PC-3 (cell line): ENCODE measurements at regions not wholly inside any gene's neighbourhood (a gene's known extent, or its start where the extent isn't known, plus 50 kb on each side); places are given as distances from the start of the nearest gene placed in this dataset.
A peak's percentile ranks its signal among the peaks of the same experiment; 100 is the strongest.

Source experiments
- ATAC-seq: fragments of 200-7000 bp; cut with Tn5 transposase; 2 replicates; pipeline ENCODE4 v1.9.1; 2020; ENCODE audit warnings: mild to moderate bottlenecking, moderate library complexity
- BruUV-seq: library from RNA; stranded (reverse); fragments of 400-500 nt; replicated peaks from 2 replicates; lab custom pipeline; 2021; lab: Mats Ljungman, UMichigan
- CTCF ChIA-PET: fragments of 300-600 bp; sonication (Branson Sonifier 250); formaldehyde crosslinking; loops from one replicate; lab custom pipeline; 2022; ENCODE audit warnings: antibody characterized with exemption; lab: Charles Lee
- POLR2A ChIA-PET: fragments of 300-600 bp; sonication (Branson Sonifier 250); formaldehyde crosslinking; loops from one replicate; lab custom pipeline; 2022; ENCODE audit warnings: antibody characterized with exemption; ENCODE audit not compliant: unreplicated experiment; lab: Charles Lee
- DNase-seq: peaks from one replicate; pipeline ENCODE4 v3.0.0-alpha.2; 2015
- H2AFZ ChIP-seq: fragments of 300-600 bp; sonication (generic); 2 replicates; pipeline ENCODE4 v1.6.0; 2016; ENCODE audit warnings: antibody characterized with exemption, low read length
- H3F3A ChIP-seq: fragments of 300-600 bp; sonication (generic); one replicate; pipeline ENCODE4 v1.6.0; 2017; ENCODE audit warnings: antibody characterized with exemption, low read length, control low read depth, mild to moderate bottlenecking; ENCODE audit not compliant: unreplicated experiment
- H3K27ac ChIP-seq: fragments of 300-600 bp; sonication (generic); 2 replicates; pipeline ENCODE4 v1.5.1; 2016; ENCODE audit warnings: mild to moderate bottlenecking, low read length
- H3K27me3 ChIP-seq: fragments of 300-600 bp; sonication (generic); 2 replicates; pipeline ENCODE4 v1.6.1; 2016; ENCODE audit warnings: low read length, mixed read lengths
- H3K36me3 ChIP-seq: fragments of 300-600 bp; sonication (generic); 2 replicates; pipeline ENCODE4 v1.6.1; 2016; ENCODE audit warnings: low read depth, mixed run types, low read length, mixed read lengths
- H3K4me1 ChIP-seq: fragments of 300-600 bp; sonication (generic); 2 replicates; pipeline ENCODE4 v1.5.1; 2016; ENCODE audit warnings: low read length; ENCODE audit not compliant: insufficient read depth
- H3K4me2 ChIP-seq: fragments of 300-600 bp; sonication (generic); 2 replicates; pipeline ENCODE4 v1.6.0; 2016; ENCODE audit warnings: low read length
- H3K4me3 ChIP-seq: fragments of 300-600 bp; sonication (generic); 2 replicates; pipeline ENCODE4 v1.5.1; 2016; ENCODE audit warnings: mild to moderate bottlenecking, low read length, mixed read lengths
- H3K79me2 ChIP-seq: fragments of 300-600 bp; sonication (generic); 2 replicates; pipeline ENCODE4 v1.6.1; 2017; ENCODE audit warnings: low read length, mixed read lengths
- H3K9ac ChIP-seq: fragments of 300-600 bp; sonication (generic); 2 replicates; pipeline ENCODE4 v1.6.0; 2016; ENCODE audit warnings: mild to moderate bottlenecking, low read length
- H3K9me2 ChIP-seq: fragments of 300-600 bp; sonication (generic); replicated peaks from 2 replicates; pipeline ENCODE4 v1.6.1; 2016; ENCODE audit warnings: mixed run types, low read length, mixed read lengths
- H3K9me3 ChIP-seq: fragments of 300-600 bp; sonication (generic); 2 replicates; pipeline ENCODE4 v1.6.1; 2016; ENCODE audit warnings: low read length, mixed read lengths
- H4K20me1 ChIP-seq: fragments of 300-600 bp; sonication (generic); 2 replicates; pipeline ENCODE4 v1.6.1; 2016; ENCODE audit warnings: low read length, mixed read lengths
- CTCF ChIP-seq: fragments of 300-600 bp; sonication (generic); conservative IDR thresholded peaks from 2 replicates; pipeline ENCODE4 v1.5.1; 2017; ENCODE audit warnings: antibody characterized with exemption, low read depth, mild to moderate bottlenecking, low read length
- EZH2 ChIP-seq: fragments of 300-600 bp; sonication (generic); IDR thresholded peaks from one replicate; pipeline ENCODE4 v1.6.1; 2017; ENCODE audit warnings: antibody characterized with exemption, mild to moderate bottlenecking, low read length; ENCODE audit not compliant: unreplicated experiment
- EZH2phosphoT487 ChIP-seq: fragments of 300-600 bp; sonication (generic); IDR thresholded peaks from 2 replicates; pipeline ENCODE4 v1.6.1; 2018; ENCODE audit warnings: mild to moderate bottlenecking, antibody characterized with exemption, low read length, borderline replicate concordance
- intact Hi-C: fragments of 100-400 bp; cut with micrococcal nuclease; formaldehyde crosslinking; loops from 2 replicates; pipeline ENCODE4 v1.9.0; 2023

GRCh38 chr20:19885939-19886660 lies 128.0 kb downstream of the RIN2 start:
- Histone ChIP-seq H3K4me3 (peak overlapping the region; percentile 60), H3K9ac (peak overlapping the region; percentile 75), H3K9me3 (no peaks in the 10 kb centered on the region), H4K20me1 (no peaks in the 10 kb centered on the region), H3K9me2 (no peaks in the 10 kb centered on the region), H3K79me2 (peaks cover 46% of the 10 kb centered on the region), H3K4me1 (peaks cover 85% of the 10 kb centered on the region), H3K4me2 (peak overlapping the region; percentile 70), H3F3A (peaks cover 26% of the 10 kb centered on the region), H3K27ac (peak overlapping the region; percentile 91), H3K36me3 (0 out of 2 replicates have a peak, but pooled peaks cover 5% of the 10 kb centered on the region), H3K27me3 (no peaks in the 10 kb centered on the region), H2AFZ (peak overlapping the region; percentile 53; the same call in 1 of the 2 replicates)
- ChIA-PET CTCF (interaction anchor here (0.6 to 2.2 kb wide), 6 partner anchors 58 to 107 kb away, joined by 3 to 13 read pairs (median 8); no protein-coding TSS in a partner anchor), POLR2A (interaction anchor here (0.6 to 1.3 kb wide), 3 partner anchors 58 to 1239 kb away, joined by 3 to 5 read pairs (median 3); no protein-coding TSS in a partner anchor)
- ATAC-seq, result peak; percentile 45
- BruUV-seq, result no TSS peak
- intact Hi-C loops, result loop anchor here (1.0 to 5.0 kb wide), 4 partner anchors 58 to 194 kb away; no protein-coding TSS in a partner anchor
- DNase-seq, result peak; percentile 77
- TF ChIP-seq EZH2phosphoT487 (no peak), EZH2 (no peak), CTCF (no peak)

GRCh38 chr20:19886661-19887288 lies 128.7 kb downstream of the RIN2 start:
- H3K4me2 ChIP-seq, result peak overlapping the region; percentile 70
- no peaks in the 10 kb centered on the region for H4K20me1 ChIP-seq
- H3F3A ChIP-seq, result peaks cover 19% of the 10 kb centered on the region
- no peaks in the 10 kb centered on the region for H3K27me3 ChIP-seq
- H3K9me2 ChIP-seq, result no peaks in the 10 kb centered on the region
- peak overlapping the region; percentile 53; the same call in 1 of the 2 replicates for H2AFZ ChIP-seq
- intact Hi-C loops, result loop anchor here (1.0 to 5.0 kb wide), 3 partner anchors 58 to 194 kb away; no protein-coding TSS in a partner anchor
- TSS peak; percentile 21 for BruUV-seq
- peak; percentile 26 for DNase-seq
- ChIA-PET POLR2A (interaction anchor here (0.6 to 1.3 kb wide), 4 partner anchors 59 to 1239 kb away, joined by 3 to 6 read pairs (median 4); no protein-coding TSS in a partner anchor), CTCF (interaction anchor here (0.6 to 2.2 kb wide), 6 partner anchors 59 to 107 kb away, joined by 3 to 13 read pairs (median 8); no protein-coding TSS in a partner anchor)
- H3K9ac ChIP-seq, result peak overlapping the region; percentile 75
- TF ChIP-seq CTCF, result peak; percentile 57
- no peak for TF ChIP-seq EZH2
- TF ChIP-seq EZH2phosphoT487, result no peak
- ATAC-seq, result 0 out of 2 replicates have a peak, but pooled peaks have one; percentile 3
- H3K4me3 ChIP-seq, result peak overlapping the region; percentile 60
- H3K36me3 ChIP-seq, result 0 out of 2 replicates have a peak, but pooled peaks cover 5% of the 10 kb centered on the region
- H3K4me1 ChIP-seq, result peaks cover 78% of the 10 kb centered on the region
- peak overlapping the region; percentile 91 for H3K27ac ChIP-seq
- no peaks in the 10 kb centered on the region for H3K9me3 ChIP-seq
- peaks cover 48% of the 10 kb centered on the region for H3K79me2 ChIP-seq
